ENCODE measurements at regions not wholly inside any gene's neighbourhood (a gene's known extent, or its start where the extent isn't known, plus 50 kb on each side); places are given as distances from the start of the nearest gene placed in this dataset.

GRCh38 chr22:48588878-48589450 lies 1238.7 kb downstream of the BRD1 start:
- no peak for DNase-seq

DNA sequence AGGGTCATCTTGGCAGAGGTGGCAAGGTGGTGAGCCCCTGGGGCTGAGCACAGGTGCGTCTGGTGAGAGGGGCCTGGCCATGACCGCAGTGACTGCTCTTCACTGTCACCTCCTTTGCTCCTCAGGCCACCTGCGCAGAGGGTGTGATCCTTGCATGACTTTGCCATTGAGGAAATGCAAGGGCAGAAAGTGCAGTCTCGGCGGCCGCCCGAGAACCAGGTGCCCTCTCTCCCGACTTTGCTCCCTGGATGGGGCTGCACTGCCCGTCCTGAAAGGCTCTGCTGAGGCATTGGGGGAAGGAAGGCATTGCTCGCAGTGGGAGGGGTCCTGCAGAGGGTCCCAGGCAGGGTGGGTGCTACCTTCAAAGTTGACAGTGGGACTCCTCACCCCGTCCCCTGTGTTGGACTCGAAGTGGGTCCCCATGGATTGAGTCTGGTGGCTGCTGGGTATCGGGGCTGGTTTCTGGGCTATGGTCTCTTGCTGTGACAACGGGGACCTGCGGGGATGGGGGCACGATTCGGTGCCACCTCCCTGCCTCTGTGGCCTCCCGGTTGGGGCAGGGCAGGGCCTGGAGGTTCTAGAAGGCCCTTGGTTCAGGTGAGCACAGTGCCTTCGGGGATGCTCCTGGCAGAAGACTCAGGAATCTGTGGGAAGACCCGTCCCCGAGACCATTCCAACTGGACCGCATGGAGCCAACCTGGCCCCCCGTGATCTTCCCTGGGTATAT lies 1239.4 kb downstream of the BRD1 start:
- DNase-seq = no peak

DNA sequence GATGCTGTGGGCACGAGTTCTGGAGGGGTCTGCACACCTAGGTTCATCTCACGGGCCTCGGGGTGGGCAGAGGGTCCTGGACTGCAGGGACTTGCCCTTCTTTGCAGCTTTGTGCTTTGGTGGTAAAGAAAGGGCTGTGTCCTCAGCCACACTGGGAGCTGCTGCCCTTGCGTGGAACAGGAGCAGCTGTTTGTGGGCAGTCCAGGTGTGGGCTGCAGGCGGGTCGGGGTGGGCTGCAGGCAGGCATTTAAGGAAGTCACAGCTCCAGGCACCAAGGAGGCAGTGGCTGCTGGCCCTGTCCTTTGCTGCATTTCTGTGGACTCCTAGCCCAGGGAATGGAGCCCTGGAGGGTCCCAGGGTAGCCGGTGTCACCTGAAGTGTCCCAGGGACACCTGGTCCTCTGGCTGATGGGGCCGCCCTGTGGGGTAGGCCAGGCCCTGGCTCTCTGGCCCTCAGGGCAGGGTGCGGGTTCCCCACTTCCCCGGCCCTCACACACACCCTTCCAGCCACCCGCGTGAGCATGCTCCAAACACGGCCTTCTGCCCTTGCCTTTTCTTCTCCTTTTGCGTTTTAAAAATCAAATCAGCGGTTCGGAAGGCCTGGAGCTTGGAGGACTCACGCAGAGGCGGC lies 1240.3 kb downstream of the BRD1 start:
- no peak for DNase-seq

DNA sequence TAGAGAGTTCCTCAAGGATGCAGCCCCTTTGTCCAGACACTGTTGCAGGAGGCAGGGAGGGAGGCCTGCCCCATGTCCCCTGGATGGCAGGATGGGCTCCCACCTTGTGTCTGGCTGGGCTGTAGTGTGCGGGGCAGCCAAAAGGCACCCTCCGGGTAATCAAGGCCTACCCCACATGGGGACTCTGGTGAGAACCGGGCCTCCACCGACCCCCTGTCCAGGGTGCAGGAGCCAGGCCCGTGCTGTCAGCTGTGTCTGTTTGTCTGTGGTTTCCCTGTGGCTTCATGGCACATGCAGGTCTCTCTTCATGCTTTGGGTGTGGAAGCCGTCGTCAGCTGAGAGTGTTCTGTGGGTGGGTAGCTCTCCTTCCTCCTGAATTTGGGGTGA lies 1240.9 kb downstream of the BRD1 start:
- DNase-seq = no peak

DNA sequence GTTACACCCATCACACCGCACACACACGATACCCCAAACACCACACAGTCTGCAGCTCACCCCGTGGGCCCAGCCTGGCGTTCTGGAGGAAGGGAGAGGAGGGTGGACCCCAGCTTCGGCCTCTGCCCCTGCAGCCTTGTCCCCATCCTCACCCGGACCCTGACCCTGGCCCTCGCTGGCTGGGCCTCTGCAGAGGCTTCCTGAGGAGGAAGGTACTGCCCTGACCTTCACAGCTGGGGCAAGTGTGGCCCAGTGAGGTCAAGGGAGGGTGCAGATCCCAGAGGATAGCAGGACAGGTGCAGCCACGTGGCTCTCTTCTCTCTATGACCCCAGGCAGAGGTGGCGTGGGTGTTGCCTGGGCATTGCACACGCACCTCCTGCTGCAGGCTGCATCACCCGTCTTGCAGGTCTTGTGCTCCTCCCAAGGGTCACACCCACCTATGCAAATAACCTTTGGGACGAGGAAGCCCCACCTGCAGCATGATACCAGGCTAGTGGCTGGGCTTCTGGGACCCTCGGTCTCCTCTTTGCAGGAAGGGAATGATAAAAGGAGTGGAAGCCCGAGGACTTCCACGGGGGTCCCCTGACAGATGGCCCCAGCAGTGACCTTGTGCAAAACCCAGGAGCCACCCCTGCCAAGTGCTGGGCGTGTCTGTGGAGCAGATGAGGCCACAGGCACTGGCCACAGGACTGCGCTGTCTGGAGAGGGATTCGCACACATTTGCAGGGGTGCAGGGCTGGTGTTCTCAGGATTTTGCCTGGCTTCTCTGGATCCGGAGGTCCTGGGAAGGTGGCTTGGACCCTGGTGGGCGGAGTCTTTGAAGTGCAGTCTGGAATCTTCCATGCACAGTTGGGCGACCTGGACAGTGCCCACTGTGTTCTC lies 1241.5 kb downstream of the BRD1 start:
- no peak for DNase-seq

- DNase-seq = no peak
These were observed 1243.5 kb downstream of the BRD1 start for GRCh38 chr22:48584170-48584569.

DNA sequence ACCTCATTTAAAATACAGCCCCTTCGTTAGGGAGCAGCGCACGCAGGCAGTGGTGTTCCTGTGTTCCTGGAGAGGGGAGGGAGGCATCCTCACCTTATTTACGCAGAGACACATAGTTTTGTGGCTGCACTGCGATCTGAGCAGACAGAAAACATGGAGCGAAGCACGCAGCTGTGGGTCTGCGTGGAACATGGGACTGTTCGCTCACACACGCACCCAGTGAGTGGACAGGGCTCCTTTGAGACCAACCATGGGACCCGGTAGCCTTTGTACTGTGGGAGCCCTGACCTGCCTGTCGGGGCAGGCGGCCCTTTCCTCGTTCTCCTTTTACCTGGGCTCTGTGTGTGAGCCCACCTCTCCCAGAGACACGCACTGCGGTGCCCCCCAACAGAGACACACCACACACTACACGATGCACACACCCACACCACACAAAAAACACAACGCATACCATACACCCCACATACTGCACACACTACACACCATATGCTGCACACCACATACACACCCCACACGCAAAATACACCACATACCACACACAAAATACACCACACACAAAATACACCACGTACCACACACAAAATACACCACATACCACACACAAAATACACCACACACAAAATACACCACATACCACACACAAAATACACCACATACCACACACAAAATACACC lies 1245.7 kb downstream of the BRD1 start:
- no peak for DNase-seq

- no peak for DNase-seq
These were observed 1246.4 kb downstream of the BRD1 start for GRCh38 chr22:48581205-48581766.

GRCh38 chr22:48580481-48580970 lies 1247.1 kb downstream of the BRD1 start:
- no peak for DNase-seq

- no peak for DNase-seq
These were observed 1247.8 kb downstream of the BRD1 start for GRCh38 chr22:48579928-48580309.

- DNase-seq = peak; percentile 81
These were observed 1248.4 kb downstream of the BRD1 start for GRCh38 chr22:48579043-48579927.

GRCh38 chr22:48578138-48579042 lies 1249.3 kb downstream of the BRD1 start:
- DNase-seq = no peak

DNA sequence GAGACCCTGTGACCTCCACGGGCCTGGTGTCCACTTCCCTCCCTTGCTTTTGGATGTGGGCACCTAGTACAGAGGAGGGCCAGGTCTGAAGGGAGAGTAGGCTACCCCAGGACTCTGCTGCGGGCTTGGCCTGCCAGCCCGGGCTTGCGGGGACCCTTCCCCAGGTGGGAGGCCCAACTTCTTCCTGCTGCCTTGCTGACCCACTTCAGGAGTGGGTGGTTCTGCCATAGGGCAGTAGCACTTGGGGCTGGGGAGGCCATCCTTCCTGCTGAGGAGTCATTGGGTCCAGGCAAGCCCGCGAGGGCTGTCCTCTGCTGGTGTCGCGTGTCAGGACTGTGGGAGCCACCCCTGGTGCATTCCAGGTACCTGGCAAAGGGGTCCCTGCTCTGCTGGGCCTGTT lies 1250.0 kb downstream of the BRD1 start:
- DNase-seq = no peak

- DNase-seq = no peak
These were observed 1250.5 kb downstream of the BRD1 start for GRCh38 chr22:48577014-48577690.

DNA sequence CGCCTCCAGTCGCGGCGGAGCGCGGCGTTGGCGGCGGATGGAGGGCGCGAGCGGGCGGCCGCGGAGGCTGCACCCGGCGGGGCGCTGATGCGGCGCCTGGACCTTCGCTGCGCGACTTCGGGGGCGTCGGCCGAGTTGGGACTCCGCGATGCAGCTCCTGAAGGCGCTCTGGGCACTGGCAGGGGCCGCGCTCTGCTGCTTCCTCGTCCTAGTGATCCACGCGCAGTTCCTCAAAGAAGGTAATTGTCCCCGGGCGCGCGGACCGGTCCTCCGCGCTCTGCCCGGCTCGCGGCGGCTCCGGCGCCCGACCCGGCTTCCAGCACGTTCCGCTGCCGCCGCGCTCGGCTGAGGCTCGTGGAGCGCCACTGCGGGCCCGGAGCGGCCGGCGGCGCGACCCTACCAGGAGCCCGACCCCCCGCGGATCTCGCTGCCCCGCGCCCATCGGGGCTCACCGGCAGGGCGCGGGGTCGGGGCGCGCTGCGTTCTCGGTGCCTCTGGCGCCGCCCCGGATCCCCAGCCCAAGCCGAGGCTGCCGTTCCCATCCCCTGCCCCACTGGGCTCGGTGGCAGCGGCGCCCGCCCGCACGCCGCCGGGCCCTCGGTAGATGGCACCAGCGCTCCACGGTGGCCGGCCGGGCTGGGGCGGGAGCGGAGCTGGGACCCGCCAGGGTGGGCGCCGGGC lies 1251.2 kb downstream of the BRD1 start:
- peak; percentile 47 for DNase-seq

- DNase-seq = no peak
These were observed 1251.9 kb downstream of the BRD1 start for GRCh38 chr22:48575618-48576332.

- peak; percentile 77 for DNase-seq
These were observed 1252.7 kb downstream of the BRD1 start for GRCh38 chr22:48574776-48575617.

Measured in femur (tissue), 1 donor.